ENCODE measurements at regions not wholly inside any gene's neighbourhood (a gene's known extent, or its start where the extent isn't known, plus 50 kb on each side); places are given as distances from the start of the nearest gene placed in this dataset.

DNA sequence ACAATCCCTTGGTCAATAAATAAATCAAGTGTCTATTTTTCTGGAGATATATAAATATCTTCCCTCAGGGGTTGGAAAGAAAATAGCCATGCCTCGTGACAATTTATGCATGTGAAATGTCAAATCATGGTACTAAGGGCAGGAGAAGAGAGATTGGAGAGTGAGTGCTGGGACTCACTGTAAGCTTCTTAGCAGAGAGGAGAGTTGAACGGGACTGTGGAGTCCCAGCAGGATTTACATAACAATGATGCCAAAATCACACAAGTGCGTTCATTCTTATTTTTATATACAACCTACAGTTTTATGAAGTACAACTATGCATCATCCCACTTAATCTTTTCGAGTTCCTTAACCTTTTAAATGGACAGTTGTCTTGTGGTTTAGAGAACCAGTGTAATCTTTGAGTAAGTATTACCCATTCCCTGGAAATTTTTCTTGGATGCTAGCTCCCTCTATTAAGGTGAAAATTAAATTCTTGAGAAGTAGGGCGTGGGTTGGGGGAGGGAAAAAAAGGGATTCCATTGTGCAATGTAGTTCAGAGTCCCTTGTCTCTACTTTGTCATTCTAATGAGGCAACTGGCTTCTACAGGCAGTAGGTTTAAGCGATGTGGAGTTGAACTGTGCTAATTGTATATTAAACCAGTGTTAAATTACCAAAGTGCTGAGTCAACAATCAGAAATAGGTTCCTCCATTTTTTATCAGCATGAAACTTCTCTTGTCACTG lies 143.6 kb upstream of the EPHA4 start:
- Mint-ChIP-seq H3K4me3 (no peak overlapping the region), H3K4me1 (no peaks in the 10 kb centered on the region), H3K27ac (no peak overlapping the region), H3K9me3 (peaks cover 7 to 10% of the 10 kb centered on the region in 2 donors), H3K27me3 (no peaks in the 10 kb centered on the region)
- DNase-seq (no peak), ATAC-seq (no peak)

DNA sequence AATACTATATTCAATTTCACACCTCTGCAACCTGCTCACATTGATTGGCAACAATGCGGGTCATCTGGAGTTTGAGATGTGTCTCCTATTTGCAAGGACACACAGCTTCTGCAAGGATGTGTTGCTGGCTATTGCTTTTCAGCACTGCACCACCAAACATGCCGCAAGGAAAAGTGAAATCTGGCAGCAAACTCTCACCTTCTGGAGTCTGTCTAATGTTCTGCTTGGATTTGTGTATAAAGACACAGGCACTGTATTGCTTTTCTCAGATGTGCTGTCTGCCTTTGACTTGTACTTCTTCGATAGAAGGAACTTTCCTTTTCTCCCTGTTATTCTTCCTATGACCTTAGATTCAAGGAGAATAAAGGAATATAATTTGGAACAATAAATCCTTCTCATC lies 138.6 kb upstream of the EPHA4 start:
- H3K4me3 Mint-ChIP-seq: no peak overlapping the region
- ATAC-seq (no peak), DNase-seq (no peak)
- H3K27ac Mint-ChIP-seq: no peak overlapping the region
- peaks cover 5% of the 10 kb centered on the region in 2 donors for H3K9me3 Mint-ChIP-seq
- no peaks in the 10 kb centered on the region for H3K4me1 Mint-ChIP-seq
- no peaks in the 10 kb centered on the region for H3K27me3 Mint-ChIP-seq

DNA sequence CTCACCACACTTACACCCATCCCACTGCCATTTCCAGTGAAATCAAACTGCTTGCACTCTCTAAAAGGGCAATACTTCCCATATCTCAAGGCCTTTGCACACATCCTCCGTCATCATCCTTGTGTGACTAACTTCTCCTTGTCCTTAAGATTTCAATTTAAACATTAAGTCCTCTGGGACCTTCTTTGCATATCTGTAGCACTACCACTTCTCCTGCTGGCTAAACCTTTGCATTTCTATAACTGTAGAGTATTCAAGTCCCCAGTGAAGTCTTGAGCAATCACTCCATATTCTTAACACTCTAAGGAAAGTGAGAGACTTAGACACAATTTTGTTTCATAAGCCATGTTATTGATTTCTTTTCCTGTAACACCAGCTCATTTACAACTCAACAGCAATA lies 136.8 kb upstream of the EPHA4 start:
- no peak overlapping the region for H3K27ac Mint-ChIP-seq
- no peaks in the 10 kb centered on the region for H3K4me1 Mint-ChIP-seq
- no peaks in the 10 kb centered on the region for H3K27me3 Mint-ChIP-seq
- DNase-seq (no peak), ATAC-seq (no peak)
- peaks cover 5% of the 10 kb centered on the region in 2 donors for H3K9me3 Mint-ChIP-seq
- no peak overlapping the region for H3K4me3 Mint-ChIP-seq

DNA sequence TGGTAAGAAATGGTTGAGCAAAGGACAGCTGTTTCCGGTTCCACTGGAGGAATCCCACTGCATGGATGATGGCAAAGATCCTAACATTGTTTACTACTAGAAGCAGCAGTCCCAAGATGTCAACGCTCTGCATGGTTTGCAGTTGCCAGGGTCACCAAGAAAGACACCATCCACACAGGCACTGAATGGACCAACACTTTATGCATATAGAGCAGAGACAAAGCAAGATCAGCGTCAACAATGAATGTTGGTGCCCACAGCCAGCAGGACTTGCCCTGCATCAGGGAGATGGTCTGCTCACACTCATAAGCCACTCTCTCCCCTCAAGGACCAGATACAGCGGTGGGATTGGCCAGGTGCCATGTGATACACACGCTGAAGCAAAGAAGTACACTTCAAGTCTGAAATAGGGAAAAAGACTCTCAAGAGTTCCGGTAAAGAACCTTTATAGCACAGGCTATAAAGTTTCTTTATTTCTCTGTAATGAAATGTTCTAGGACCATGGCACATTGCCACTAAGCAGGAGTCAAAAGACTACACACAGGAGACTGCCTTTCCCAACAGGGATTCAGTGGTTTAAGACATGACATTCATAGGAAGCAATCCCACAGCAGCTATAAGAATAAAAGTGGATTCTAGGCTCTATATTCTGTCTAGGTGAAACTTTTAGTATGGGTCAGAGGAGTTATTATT lies 133.2 kb upstream of the EPHA4 start:
- DNase-seq (no peak), ATAC-seq (no peak)
- Mint-ChIP-seq H3K9me3 (peaks cover 0 to 5% of the 10 kb centered on the region in 2 donors), H3K4me3 (no peak overlapping the region), H3K27ac (no peak overlapping the region), H3K27me3 (no peaks in the 10 kb centered on the region), H3K4me1 (no peaks in the 10 kb centered on the region)

DNA sequence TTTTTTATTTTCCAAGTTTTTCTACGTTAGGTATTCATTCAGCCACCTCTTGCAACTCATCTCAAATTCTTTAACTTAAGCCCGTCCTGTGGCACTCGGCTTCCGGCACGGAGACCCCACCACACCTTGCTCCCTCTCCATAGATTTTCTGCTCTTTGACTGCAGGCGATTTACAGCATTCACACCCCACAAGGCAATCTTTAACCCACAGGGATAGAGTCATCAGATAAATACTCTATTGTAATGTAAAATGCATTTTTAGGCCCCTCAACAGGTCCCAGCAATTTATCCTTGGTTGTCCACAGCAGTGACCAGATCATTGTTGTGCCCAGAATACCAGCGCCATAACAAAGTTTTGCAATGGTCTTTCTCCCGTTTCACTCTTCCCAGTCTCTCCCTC lies 132.3 kb upstream of the EPHA4 start:
- H3K27ac Mint-ChIP-seq: no peak overlapping the region
- no peaks in the 10 kb centered on the region for H3K27me3 Mint-ChIP-seq
- DNase-seq (no peak), ATAC-seq (no peak)
- no peak overlapping the region for H3K4me3 Mint-ChIP-seq
- peaks cover 0 to 12% of the 10 kb centered on the region in 2 donors for H3K9me3 Mint-ChIP-seq
- H3K4me1 Mint-ChIP-seq: no peaks in the 10 kb centered on the region

GRCh38 chr2:221693365-221693764 lies 121.3 kb upstream of the EPHA4 start:
- H3K27ac Mint-ChIP-seq: no peak overlapping the region
- peaks cover 0 to 5% of the 10 kb centered on the region in 2 donors for H3K9me3 Mint-ChIP-seq
- DNase-seq (no peak), ATAC-seq (no peak)
- no peaks in the 10 kb centered on the region for H3K4me1 Mint-ChIP-seq
- H3K4me3 Mint-ChIP-seq: no peak overlapping the region
- no peaks in the 10 kb centered on the region for H3K27me3 Mint-ChIP-seq

GRCh38 chr2:221691571-221691970 lies 119.5 kb upstream of the EPHA4 start:
- no peak overlapping the region for H3K4me3 Mint-ChIP-seq
- DNase-seq (no peak), ATAC-seq (no peak)
- peaks cover 0 to 5% of the 10 kb centered on the region in 2 donors for H3K9me3 Mint-ChIP-seq
- no peaks in the 10 kb centered on the region for H3K4me1 Mint-ChIP-seq
- no peaks in the 10 kb centered on the region for H3K27me3 Mint-ChIP-seq
- no peak overlapping the region for H3K27ac Mint-ChIP-seq

GRCh38 chr2:221689140-221689539 lies 117.0 kb upstream of the EPHA4 start:
- Mint-ChIP-seq H3K27ac (no peak overlapping the region), H3K4me1 (no peaks in the 10 kb centered on the region), H3K9me3 (peaks cover 0 to 5% of the 10 kb centered on the region in 2 donors), H3K4me3 (no peak overlapping the region), H3K27me3 (no peaks in the 10 kb centered on the region)
- DNase-seq (no peak), ATAC-seq (no peak)

DNA sequence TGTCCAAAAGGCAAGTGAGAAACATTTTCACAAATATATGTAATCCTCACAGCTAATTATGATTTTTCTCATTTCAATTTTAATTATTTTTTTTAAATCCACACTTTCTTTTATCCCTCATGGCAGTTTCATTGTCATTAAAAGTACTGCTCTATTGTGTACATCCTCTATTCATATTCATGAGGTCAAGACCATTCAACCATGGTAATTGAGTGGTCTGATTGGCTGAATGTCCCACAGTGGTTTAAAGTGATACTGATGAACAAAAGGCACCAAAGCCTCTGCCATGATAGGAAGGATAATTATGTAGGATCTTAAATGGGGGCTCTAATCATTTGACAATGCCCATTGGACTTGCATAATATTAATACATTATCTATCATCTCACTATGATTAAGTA lies 108.4 kb upstream of the EPHA4 start:
- Mint-ChIP-seq H3K9me3 (peaks cover 7 to 11% of the 10 kb centered on the region in 2 donors), H3K4me3 (no peak overlapping the region), H3K27me3 (peaks cover 8% of the 10 kb centered on the region), H3K27ac (no peak overlapping the region), H3K4me1 (no peaks in the 10 kb centered on the region)
- DNase-seq (no peak), ATAC-seq (no peak)

GRCh38 chr2:221677688-221678087 lies 105.6 kb upstream of the EPHA4 start:
- H3K27ac Mint-ChIP-seq: no peak overlapping the region
- no peak overlapping the region for H3K4me3 Mint-ChIP-seq
- no peaks in the 10 kb centered on the region for H3K27me3 Mint-ChIP-seq
- H3K9me3 Mint-ChIP-seq: peaks cover 0 to 4% of the 10 kb centered on the region in 2 donors
- no peaks in the 10 kb centered on the region for H3K4me1 Mint-ChIP-seq
- ATAC-seq (no peak), DNase-seq (no peak)

DNA sequence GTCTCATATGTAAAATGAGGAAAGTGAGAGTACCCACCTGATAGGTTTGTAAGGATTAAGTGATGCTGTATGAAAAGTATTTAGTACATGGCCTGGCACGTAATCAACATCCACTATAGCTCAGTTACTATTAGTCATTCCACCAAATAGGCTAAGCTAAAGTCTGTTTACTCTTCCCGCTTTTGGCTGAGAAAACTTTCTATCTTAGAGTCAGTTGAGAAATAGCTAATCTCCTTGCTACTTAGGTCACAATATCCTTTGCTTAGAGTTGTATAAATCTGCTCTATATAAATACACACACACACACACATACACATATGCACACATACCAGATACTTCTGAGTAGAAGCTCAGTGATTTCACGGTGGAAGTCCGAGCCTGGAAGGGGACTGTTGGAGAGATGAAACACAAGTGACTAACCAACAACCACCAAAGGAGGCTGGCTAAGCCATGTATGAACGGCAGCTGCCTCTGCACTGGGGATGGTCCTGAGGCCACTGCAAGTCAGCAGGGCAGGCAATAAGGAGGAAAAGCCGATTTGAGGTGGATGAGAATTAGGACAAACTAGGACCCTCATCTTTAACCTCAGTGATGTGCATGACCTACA lies 104.6 kb upstream of the EPHA4 start:
- Mint-ChIP-seq H3K4me1 (no peaks in the 10 kb centered on the region), H3K27me3 (no peaks in the 10 kb centered on the region), H3K4me3 (no peak overlapping the region), H3K9me3 (peaks cover 0 to 4% of the 10 kb centered on the region in 2 donors), H3K27ac (no peak overlapping the region)
- DNase-seq: no peak
- ATAC-seq: no peak

- Mint-ChIP-seq H3K4me3 (no peak overlapping the region), H3K27ac (no peak overlapping the region), H3K4me1 (no peaks in the 10 kb centered on the region), H3K9me3 (peaks cover 0 to 4% of the 10 kb centered on the region in 2 donors), H3K27me3 (no peaks in the 10 kb centered on the region)
- ATAC-seq: no peak
- no peak for DNase-seq
Observed at GRCh38 chr2:221675201-221675908, 103.3 kb upstream of the EPHA4 start.

DNA sequence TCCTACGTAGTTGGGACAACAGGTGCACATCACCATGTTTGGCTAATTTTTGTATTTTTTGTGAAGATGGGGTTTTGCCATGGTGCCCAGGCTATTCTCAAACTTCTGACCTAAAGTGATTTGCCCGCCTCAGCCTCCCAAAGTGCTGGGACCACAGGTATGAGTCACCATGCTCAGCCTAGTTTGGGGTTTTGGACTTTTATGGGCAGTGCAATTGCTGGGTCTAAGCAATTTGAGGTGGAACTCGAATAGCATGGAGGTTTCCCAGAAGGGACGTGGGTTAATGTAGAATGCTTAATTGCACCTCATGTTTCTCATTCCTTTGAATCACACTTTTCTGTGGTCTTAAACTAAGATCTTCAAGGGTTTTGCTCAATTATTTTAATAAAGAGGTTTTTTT lies 102.3 kb upstream of the EPHA4 start:
- Mint-ChIP-seq H3K27ac (no peak overlapping the region), H3K4me3 (no peak overlapping the region), H3K9me3 (peaks cover 0 to 4% of the 10 kb centered on the region in 2 donors), H3K27me3 (no peaks in the 10 kb centered on the region), H3K4me1 (no peaks in the 10 kb centered on the region)
- DNase-seq: no peak
- ATAC-seq: no peak

- ATAC-seq (no peak), DNase-seq (no peak)
- Mint-ChIP-seq H3K4me3 (no peak overlapping the region), H3K9me3 (peaks cover 0 to 1% of the 10 kb centered on the region in 2 donors), H3K27ac (no peak overlapping the region), H3K27me3 (no peaks in the 10 kb centered on the region), H3K4me1 (no peaks in the 10 kb centered on the region)
Observed at GRCh38 chr2:221673248-221673647, 101.1 kb upstream of the EPHA4 start.

GRCh38 chr2:221671515-221671914 lies 99.4 kb upstream of the EPHA4 start:
- no peak for ATAC-seq
- Mint-ChIP-seq H3K27ac (no peak overlapping the region), H3K27me3 (no peaks in the 10 kb centered on the region), H3K9me3 (no peaks in the 10 kb centered on the region), H3K4me1 (no peaks in the 10 kb centered on the region), H3K4me3 (no peak overlapping the region)
- DNase-seq: no peak

Measured in stimulated activated naive CD8-positive, alpha-beta T cell treated with anti-CD3 and anti-CD28 coated beads, Interleukin-15, amount 100 ng/mL, for 72 hours (primary cell).